Transverse colon (tissue), 3 donors: ENCODE measurements at regions not wholly inside any gene's neighbourhood (a gene's known extent, or its start where the extent isn't known, plus 50 kb on each side); places are given as distances from the start of the nearest gene placed in this dataset.

ENCODE experiments used
- CTCF ChIP-seq, 5 experiments: fragments of 200-600 bp in 3 of 5; fragments of 450-650 bp in 2 of 5; sonication (generic) in 3 of 5; IDR thresholded peaks; 1 replicate in 2 of 5; 2 replicates in 3 of 5; pipeline ENCODE4 v1.5.1; 2016 to 2017; ENCODE audit warnings: antibody characterized with exemption in 5 of 5, inconsistent platforms in 3 of 5, mild to moderate bottlenecking in 2 of 5, moderate library complexity in 1 of 5
- POLR2A ChIP-seq: fragments of 450-650 bp; IDR thresholded peaks from one replicate; pipeline ENCODE4 v1.6.1; 2016; ENCODE audit warnings: antibody characterized with exemption, mild to moderate bottlenecking, moderate library complexity

- no peak for TF ChIP-seq CTCF (IDR thresholded peaks at IDR 0.05)
- TF ChIP-seq POLR2A, result no peak
These were observed 231.6 kb downstream of the SOX2 start for GRCh38 chr3:181943285-181943684.
